ENCODE measurements at regions not wholly inside any gene's neighbourhood (a gene's known extent, or its start where the extent isn't known, plus 50 kb on each side); places are given as distances from the start of the nearest gene placed in this dataset.

DNA sequence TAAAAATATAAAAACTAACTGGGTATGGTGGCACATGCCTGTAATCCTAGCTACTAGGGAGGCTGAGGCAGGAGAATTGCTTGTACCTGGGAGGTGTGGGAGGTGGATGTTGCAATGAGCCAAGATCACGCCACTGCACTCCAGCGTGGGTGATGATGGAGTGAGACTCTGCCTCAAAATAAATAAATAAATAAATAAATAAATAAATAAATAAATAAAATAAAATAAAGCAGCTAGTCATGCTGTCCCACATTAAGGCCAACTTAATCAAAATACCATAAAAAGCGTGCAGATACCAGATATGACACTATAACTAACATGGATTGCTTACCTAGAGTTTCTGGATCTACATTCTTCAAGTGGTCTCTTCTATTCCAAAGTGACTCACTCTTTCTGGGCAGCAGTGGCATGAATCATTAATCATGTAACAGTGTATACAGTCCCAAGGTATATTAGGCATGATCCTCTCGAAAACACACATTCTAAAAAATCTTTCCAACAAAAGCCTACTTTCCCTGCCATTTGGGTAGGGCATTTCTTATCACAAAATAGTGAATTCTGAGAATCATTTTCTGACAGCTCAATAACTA, 187.1 kb downstream of the ELAVL2 start:
- TF ChIP-seq CTCF (IDR thresholded peaks at IDR 0.05), result no peak
- intact Hi-C loops (cut with DNase I), result no loop called here
- H3K4me1 ChIP-seq, result no peaks in the 10 kb centered on the region
- no peaks in the 10 kb centered on the region for H3K36me3 ChIP-seq
- no peak overlapping the region for H3K4me3 ChIP-seq
- DNase-seq (ENCODE audit: low spot score in 2 of 2), result no peak
- no peaks in the 10 kb centered on the region for H3K9me3 ChIP-seq
- no peak overlapping the region for H3K27ac ChIP-seq
- no peaks in the 10 kb centered on the region for H3K27me3 ChIP-seq

Data from ascending aorta (tissue), 2 donors.